H1 (cell line): ENCODE measurements at regions not wholly inside any gene's neighbourhood (a gene's known extent, or its start where the extent isn't known, plus 50 kb on each side); places are given as distances from the start of the nearest gene placed in this dataset.

ENCODE experiments used
- CTCF ChIA-PET: fragments of 300-600 bp; sonication (Branson Sonifier 250); formaldehyde crosslinking; loops from one replicate; lab custom pipeline; 2021; ENCODE audit not compliant: partially characterized antibody; lab: Charles Lee
- POLR2A ChIA-PET: fragments of 300-600 bp; sonication (Branson Sonifier 250); formaldehyde crosslinking; loops from one replicate; lab custom pipeline; 2021; ENCODE audit warnings: inconsistent platforms; ENCODE audit not compliant: partially characterized antibody; lab: Charles Lee
- DNase-seq, 2 experiments: peaks; one replicate each; pipeline versions ENCODE4 v3.0.0 to v3.0.0-alpha.2; 2010 to 2022; ENCODE audit warnings: low spot score in 2 of 2, low read depth in 1 of 2, mixed read lengths in 1 of 2
- FAIRE-seq: peaks from 2 replicates; lab custom pipeline; 2011; peaks lifted over from hg19 to GRCh38; lab: Jason Lieb, UNC
- H2AFZ ChIP-seq: 2 replicates; pipeline ENCODE4 v1.8.1; 2012; ENCODE audit warnings: low read length, inconsistent platforms
- H2AK5ac ChIP-seq: 2 replicates; pipeline ENCODE4 v1.6.1; 2013; ENCODE audit warnings: low read depth, low read length
- H2BK120ac ChIP-seq: replicated peaks from 2 replicates; pipeline ENCODE3; 2013; ENCODE audit warnings: low read depth, low read length, inconsistent platforms
- H2BK12ac ChIP-seq: 2 replicates; pipeline ENCODE4 v1.6.1; 2013; ENCODE audit warnings: low read depth, low read length
- H2BK15ac ChIP-seq: 2 replicates; pipeline ENCODE4 v1.6.1; 2013; ENCODE audit warnings: low read length
- H2BK20ac ChIP-seq: 2 replicates; pipeline ENCODE4 v1.6.1; 2013; ENCODE audit warnings: low read length
- H2BK5ac ChIP-seq: 2 replicates; pipeline ENCODE4 v1.6.1; 2013; ENCODE audit warnings: low read depth, low read length
- H3K14ac ChIP-seq: 2 replicates; pipeline ENCODE4 v1.6.1; 2013; ENCODE audit warnings: inconsistent platforms; ENCODE audit not compliant: insufficient read length
- H3K18ac ChIP-seq: 2 replicates; pipeline ENCODE4 v1.6.1; 2013; ENCODE audit warnings: low read length; ENCODE audit errors: extremely low read depth
- H3K23ac ChIP-seq: 2 replicates; pipeline ENCODE4 v1.6.1; 2013; ENCODE audit warnings: inconsistent platforms; ENCODE audit not compliant: insufficient read length
- H3K23me2 ChIP-seq: 2 replicates; pipeline ENCODE4 v1.6.1; 2013; ENCODE audit warnings: low read depth, low read length
- H3K27ac ChIP-seq: 2 replicates; pipeline ENCODE4 v1.6.1; 2011; ENCODE audit warnings: low read depth, low read length, inconsistent platforms
- H3K27me3 ChIP-seq, 4 experiments: replicated peaks in 1 of 4; 1 replicate in 1 of 4; 2 replicates in 3 of 4; pipeline versions ENCODE4 v1.6.1 to v1.8.1; 2011 to 2013; ENCODE audit warnings: low read length in 3 of 4, mild to moderate bottlenecking in 3 of 4, inconsistent platforms in 2 of 4, mixed read lengths in 2 of 4, moderate library complexity in 1 of 4; ENCODE audit not compliant: control insufficient read depth in 3 of 4, insufficient read depth in 3 of 4; ENCODE audit errors: extremely low read depth in 1 of 4
- H3K36me3 ChIP-seq, 4 experiments: 2 replicates each; pipeline versions ENCODE4 v1.6.1 to v1.8.1; 2011 to 2013; ENCODE audit warnings: mild to moderate bottlenecking in 4 of 4, low read length in 3 of 4, moderate library complexity in 2 of 4, control low read depth in 1 of 4, inconsistent platforms in 1 of 4; ENCODE audit not compliant: insufficient read depth in 4 of 4, control insufficient read depth in 2 of 4
- H3K4ac ChIP-seq: replicated peaks from 2 replicates; pipeline ENCODE3; 2013; ENCODE audit warnings: low read length, low read depth, mixed read lengths, inconsistent platforms; ENCODE audit not compliant: insufficient read length
- H3K4me1 ChIP-seq, 4 experiments: replicated peaks in 1 of 4; 1 replicate in 1 of 4; 2 replicates in 3 of 4; pipeline versions ENCODE4 v1.6.1 to v1.8.1; 2011 to 2013; ENCODE audit warnings: low read length in 3 of 4, inconsistent platforms in 2 of 4, mixed read lengths in 1 of 4; ENCODE audit not compliant: insufficient read depth in 4 of 4, control insufficient read depth in 3 of 4
- H3K4me2 ChIP-seq, 2 experiments: 2 replicates each; pipeline versions ENCODE4 v1.6.1 to v1.8.1; 2011 to 2013; ENCODE audit warnings: low read depth in 2 of 2, low read length in 2 of 2, control low read depth in 1 of 2, inconsistent platforms in 1 of 2, mild to moderate bottlenecking in 1 of 2; ENCODE audit not compliant: insufficient read depth in 1 of 2
- H3K4me3 ChIP-seq, 4 experiments: fragments of 200-600, 300-600 bp in 1 of 4; sonication (generic), shearing (Covaris generic), sonication (Bioruptor Twin) in 1 of 4; 2 replicates each; pipeline versions ENCODE4 v1.5.1 to v1.8.1; 2011 to 2016; ENCODE audit warnings: low read length in 4 of 4, low read depth in 3 of 4, control low read depth in 2 of 4, inconsistent platforms in 2 of 4, mild to moderate bottlenecking in 2 of 4, mixed read lengths in 1 of 4, moderate library complexity in 1 of 4; ENCODE audit not compliant: insufficient read depth in 2 of 4; ENCODE audit errors: extremely low read depth in 1 of 4
- H3K56ac ChIP-seq: replicated peaks from 2 replicates; pipeline ENCODE3; 2013; ENCODE audit warnings: low read depth, mild to moderate bottlenecking, mixed read lengths, low read length, inconsistent platforms; ENCODE audit not compliant: insufficient read length
- H3K79me1 ChIP-seq: 2 replicates; pipeline ENCODE4 v1.6.1; 2013; ENCODE audit warnings: low read depth, low read length, control low read depth
- H3K79me2 ChIP-seq, 2 experiments: 2 replicates each; pipeline versions ENCODE4 v1.6.1 to v1.8.1; 2012 to 2013; ENCODE audit warnings: low read length in 2 of 2, mild to moderate bottlenecking in 2 of 2, inconsistent platforms in 1 of 2; ENCODE audit not compliant: insufficient read depth in 2 of 2, control insufficient read depth in 1 of 2
- H3K9ac ChIP-seq, 4 experiments: replicated peaks in 1 of 4; 1 replicate in 1 of 4; 2 replicates in 3 of 4; pipeline versions ENCODE4 v1.6.1 to v1.8.1; 2011 to 2013; ENCODE audit warnings: low read depth in 3 of 4, low read length in 3 of 4, control low read depth in 2 of 4, mild to moderate bottlenecking in 2 of 4, moderate library complexity in 2 of 4, inconsistent platforms in 1 of 4; ENCODE audit errors: extremely low read depth in 1 of 4
- H3K9me3 ChIP-seq, 2 experiments: 2 replicates each; pipeline versions ENCODE4 v1.6.1 to v1.8.1; 2012 to 2013; ENCODE audit warnings: mild to moderate bottlenecking in 2 of 2, moderate library complexity in 2 of 2, control low read depth in 1 of 2, inconsistent platforms in 1 of 2, low read depth in 1 of 2, low read length in 1 of 2, mixed read lengths in 1 of 2; ENCODE audit not compliant: insufficient read depth in 2 of 2
- H4K20me1 ChIP-seq, 2 experiments: replicated peaks in 1 of 2; 2 replicates each; pipeline versions ENCODE3 to v1.8.1; 2011 to 2013; ENCODE audit warnings: inconsistent platforms in 2 of 2, low read length in 2 of 2, mild to moderate bottlenecking in 1 of 2; ENCODE audit not compliant: insufficient read depth in 2 of 2, control insufficient read depth in 1 of 2
- H4K5ac ChIP-seq: 2 replicates; pipeline ENCODE4 v1.6.1; 2013; ENCODE audit warnings: low read length, low read depth, mixed read lengths, inconsistent platforms; ENCODE audit not compliant: insufficient read length
- H4K8ac ChIP-seq: 2 replicates; pipeline ENCODE4 v1.8.0; 2013; ENCODE audit warnings: mild to moderate bottlenecking, moderate library complexity, low read length, inconsistent platforms; ENCODE audit not compliant: insufficient read depth; ENCODE audit errors: extremely low read depth
- H4K91ac ChIP-seq: replicated peaks from 2 replicates; pipeline ENCODE3; 2013; ENCODE audit warnings: low read length, mixed read lengths, inconsistent platforms; ENCODE audit not compliant: insufficient read length
- CBX8 ChIP-seq: fragments of 300-800, 300-1000 bp; sonication (generic); IDR thresholded peaks from 2 replicates; pipeline ENCODE4 v1.7.1; 2016; ENCODE audit warnings: low read depth, low read length, borderline replicate concordance
- CHD1 ChIP-seq: IDR thresholded peaks from 2 replicates; pipeline ENCODE4 v1.6.1; 2012; ENCODE audit warnings: low read depth, low read length, improper control_type of control experiment
- E2F6 ChIP-seq: IDR thresholded peaks from 2 replicates; pipeline ENCODE4 v1.6.1; 2012; ENCODE audit warnings: inconsistent platforms
- FOSL1 ChIP-seq: IDR thresholded peaks from 2 replicates; pipeline ENCODE4 v1.6.1; 2011; ENCODE audit warnings: mild to moderate bottlenecking, low read depth, low read length, moderate library complexity; ENCODE audit not compliant: insufficient read depth
- GABPA ChIP-seq: IDR thresholded peaks from 2 replicates; pipeline ENCODE4 v1.6.1; 2011; ENCODE audit warnings: mild to moderate bottlenecking, low read length, moderate library complexity, borderline replicate concordance; ENCODE audit not compliant: insufficient read depth
- JUND ChIP-seq: IDR thresholded peaks from 2 replicates; pipeline ENCODE4 v1.6.1; 2011; ENCODE audit warnings: mild to moderate bottlenecking, improper control_type of control experiment, low read length
- KDM1A ChIP-seq: fragments of 200-600, 300-600 bp; sonication (generic); IDR thresholded peaks from 2 replicates; pipeline ENCODE4 v1.7.1; 2016; ENCODE audit warnings: mild to moderate bottlenecking, low read length, borderline replicate concordance
- NANOG ChIP-seq: IDR thresholded peaks from 2 replicates; pipeline ENCODE4 v1.6.1; 2011; ENCODE audit warnings: low read length, low read depth, mild to moderate bottlenecking, inconsistent platforms; ENCODE audit not compliant: insufficient read depth, poor library complexity, severe bottlenecking
- SP4 ChIP-seq: IDR thresholded peaks from 2 replicates; pipeline ENCODE4 v1.6.1; 2012; ENCODE audit warnings: low read length, inconsistent platforms
- TBP ChIP-seq: IDR thresholded peaks from 2 replicates; pipeline ENCODE4 v1.6.1; 2011; ENCODE audit warnings: low read depth, low read length, improper control_type of control experiment
- ZNF274 ChIP-seq: IDR thresholded peaks from 2 replicates; pipeline ENCODE4 v1.7.0; 2012; ENCODE audit warnings: low read length, borderline replicate concordance; ENCODE audit errors: extremely low read depth
- WGBS, 2 experiments: shearing (Covaris generic) in 1 of 2; methylation state at CpG; one replicate each; pipeline versions ENCODE4 v1.1.6 to v1.1.7; 2013 to 2015; ENCODE audit warnings: low lambda C conversion rate in 2 of 2, mixed read lengths in 2 of 2, inconsistent platforms in 1 of 2, low coverage in 1 of 2, missing lambda C conversion rate in 1 of 2; ENCODE audit not compliant: insufficient replicate concordance in 2 of 2, insufficient coverage in 1 of 2, insufficient read length in 1 of 2; ENCODE audit errors: extremely low coverage in 1 of 2, missing lambda C conversion rate in 1 of 2; 5-methylcytosine and 5-hydroxymethylcytosine counted together
- TF ChIP-seq, protein P1 (sequence below): IDR thresholded peaks from 2 replicates; pipeline ENCODE4 v1.6.1; 2011; ENCODE audit warnings: low read length, improper control_type of control experiment

DNA sequence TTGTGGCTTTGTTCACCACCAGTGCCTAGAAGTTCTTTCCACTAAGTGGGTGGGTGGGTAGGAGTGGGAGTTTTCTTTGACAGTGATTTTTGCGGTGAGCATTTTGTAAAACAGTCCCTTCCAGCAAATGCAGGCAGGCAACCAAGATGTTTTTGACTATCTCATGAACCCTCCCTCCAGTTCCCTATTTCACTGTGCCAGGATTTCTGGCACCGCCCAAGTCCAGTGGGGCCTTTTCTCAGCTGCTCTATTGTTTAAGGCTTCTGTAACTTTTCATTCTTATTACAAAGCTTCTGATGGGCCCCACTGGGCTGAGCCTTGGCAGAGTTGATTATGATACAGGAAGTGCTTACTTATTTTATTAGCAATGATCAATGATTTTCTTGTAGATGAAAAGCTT lies 236.0 kb downstream of the EDEM1 start:
- H3K4me2 ChIP-seq = no peak overlapping the region
- WGBS, 2 experiments = 84% methylated on average over 2 of the region's 2 CpGs; no CpG with 5 or more reads in 1 of the 2 experiments
- H3K18ac ChIP-seq = no peak overlapping the region
- no peaks in the 10 kb centered on the region for H3K9me3 ChIP-seq
- peaks cover 0 to 2% (median 0%) of the 10 kb centered on the region in 4 experiments; a peak in 2 of 7 replicates for H3K4me1 ChIP-seq
- H2BK120ac ChIP-seq = no peak overlapping the region
- no peak overlapping the region for H2BK20ac ChIP-seq
- H3K36me3 ChIP-seq = no peaks in the 10 kb centered on the region
- no peak for FAIRE-seq
- H3K79me1 ChIP-seq = no peaks in the 10 kb centered on the region
- no peaks in the 10 kb centered on the region for H4K20me1 ChIP-seq
- H3K79me2 ChIP-seq = no peaks in the 10 kb centered on the region
- no peak overlapping the region for H3K4ac ChIP-seq
- no peak overlapping the region for H4K91ac ChIP-seq
- no peak overlapping the region for H2BK5ac ChIP-seq
- H2AK5ac ChIP-seq = no peak overlapping the region
- TF ChIP-seq GABPA (no peak), CBX8 (no peak), E2F6 (no peak), ZNF274 (no peak), FOSL1 (no peak), CHD1 (no peak), JUND (no peak), SP4 (no peak), NANOG (no peak), TBP (no peak), KDM1A (no peak)
- TF ChIP-seq, protein P1, sequence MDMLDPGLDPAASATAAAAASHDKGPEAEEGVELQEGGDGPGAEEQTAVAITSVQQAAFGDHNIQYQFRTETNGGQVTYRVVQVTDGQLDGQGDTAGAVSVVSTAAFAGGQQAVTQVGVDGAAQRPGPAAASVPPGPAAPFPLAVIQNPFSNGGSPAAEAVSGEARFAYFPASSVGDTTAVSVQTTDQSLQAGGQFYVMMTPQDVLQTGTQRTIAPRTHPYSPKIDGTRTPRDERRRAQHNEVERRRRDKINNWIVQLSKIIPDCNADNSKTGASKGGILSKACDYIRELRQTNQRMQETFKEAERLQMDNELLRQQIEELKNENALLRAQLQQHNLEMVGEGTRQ = no peak
- H3K27ac ChIP-seq = no peak overlapping the region
- ChIA-PET CTCF (interaction anchor here (0.6 to 4.4 kb wide), 6 partner anchors 11 to 315 kb away, joined by 3 to 30 read pairs (median 4); no protein-coding TSS in a partner anchor), POLR2A (no interaction called here)
- no peak overlapping the region for H3K56ac ChIP-seq
- no peak overlapping the region for H2AFZ ChIP-seq
- no peaks in the 10 kb centered on the region for H3K23me2 ChIP-seq
- no peak overlapping the region for H3K14ac ChIP-seq
- H3K27me3 ChIP-seq = no peaks in the 10 kb centered on the region
- H4K5ac ChIP-seq = no peak overlapping the region
- no peak for DNase-seq
- no peak overlapping the region for H4K8ac ChIP-seq
- no peak overlapping the region for H2BK12ac ChIP-seq
- H3K23ac ChIP-seq = no peak overlapping the region
- H3K4me3 ChIP-seq = no peak overlapping the region
- H3K9ac ChIP-seq = no peak overlapping the region
- H2BK15ac ChIP-seq = no peak overlapping the region
